ENCODE measurements at regions not wholly inside any gene's neighbourhood (a gene's known extent, or its start where the extent isn't known, plus 50 kb on each side); places are given as distances from the start of the nearest gene placed in this dataset.

GRCh38 chr2:239669899-239670460 is 269.2 kb upstream of the HDAC4 start:
- H3K27ac ChIP-seq, result no peak overlapping the region
- ATAC-seq, result no peak
- no peak for TF ChIP-seq POLR2A (IDR thresholded peaks at IDR 0.05)
- TF ChIP-seq, protein P1, sequence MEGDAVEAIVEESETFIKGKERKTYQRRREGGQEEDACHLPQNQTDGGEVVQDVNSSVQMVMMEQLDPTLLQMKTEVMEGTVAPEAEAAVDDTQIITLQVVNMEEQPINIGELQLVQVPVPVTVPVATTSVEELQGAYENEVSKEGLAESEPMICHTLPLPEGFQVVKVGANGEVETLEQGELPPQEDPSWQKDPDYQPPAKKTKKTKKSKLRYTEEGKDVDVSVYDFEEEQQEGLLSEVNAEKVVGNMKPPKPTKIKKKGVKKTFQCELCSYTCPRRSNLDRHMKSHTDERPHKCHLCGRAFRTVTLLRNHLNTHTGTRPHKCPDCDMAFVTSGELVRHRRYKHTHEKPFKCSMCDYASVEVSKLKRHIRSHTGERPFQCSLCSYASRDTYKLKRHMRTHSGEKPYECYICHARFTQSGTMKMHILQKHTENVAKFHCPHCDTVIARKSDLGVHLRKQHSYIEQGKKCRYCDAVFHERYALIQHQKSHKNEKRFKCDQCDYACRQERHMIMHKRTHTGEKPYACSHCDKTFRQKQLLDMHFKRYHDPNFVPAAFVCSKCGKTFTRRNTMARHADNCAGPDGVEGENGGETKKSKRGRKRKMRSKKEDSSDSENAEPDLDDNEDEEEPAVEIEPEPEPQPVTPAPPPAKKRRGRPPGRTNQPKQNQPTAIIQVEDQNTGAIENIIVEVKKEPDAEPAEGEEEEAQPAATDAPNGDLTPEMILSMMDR (IDR thresholded peaks at IDR 0.05), result no peak
- H3K4me1 ChIP-seq, result no peaks in the 10 kb centered on the region
- WGBS, 4 donors, result 85 to 90% (median 88%) methylated on average over 17 of the region's 17 CpGs
- DNase-seq, result peak in 1 of 5 donors; percentile 3
- intact Hi-C loops (cut with DNase I), result no loop called here
- peaks cover 0 to 6% (median 0%) of the 10 kb centered on the region in 9 donors for H3K27me3 ChIP-seq
- no peaks in the 10 kb centered on the region for H3K9me3 ChIP-seq
- H3K36me3 ChIP-seq, result no peaks in the 10 kb centered on the region
- H3K4me3 ChIP-seq, result no peak overlapping the region

GRCh38 chr2:239669181-239669898 is 268.5 kb upstream of the HDAC4 start:
- Histone ChIP-seq H3K4me1 (no peaks in the 10 kb centered on the region), H3K27ac (no peak overlapping the region), H3K4me3 (no peak overlapping the region), H3K27me3 (peaks cover 0 to 13% (median 0%) of the 10 kb centered on the region in 9 donors), H3K9me3 (no peaks in the 10 kb centered on the region), H3K36me3 (no peaks in the 10 kb centered on the region)
- TF ChIP-seq, protein P1 (IDR thresholded peaks at IDR 0.05), result no peak
- no peak for TF ChIP-seq POLR2A (IDR thresholded peaks at IDR 0.05)
- 73 to 84% (median 80%) methylated on average over 9 of the region's 9 CpGs for WGBS, 4 donors
- ATAC-seq, result no peak
- intact Hi-C loops (cut with DNase I), result no loop called here
- DNase-seq, result peak in 1 of 5 donors; percentile 1

DNA sequence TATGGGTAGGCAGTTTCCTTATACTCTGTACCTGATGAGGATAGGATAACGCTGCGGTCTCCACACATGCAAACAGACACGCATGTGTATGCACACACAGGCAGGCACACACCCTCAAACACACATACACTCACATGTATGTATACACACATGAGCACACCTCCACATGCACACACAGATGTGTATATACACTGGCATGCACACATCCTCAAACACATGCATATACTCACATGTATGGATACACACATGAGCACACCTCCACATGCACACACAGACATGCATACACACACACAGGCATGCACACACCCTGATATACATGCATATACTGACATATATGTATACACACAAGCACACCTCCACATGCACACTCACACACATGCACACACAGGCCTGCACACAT is 267.8 kb upstream of the HDAC4 start:
- WGBS, 4 donors, result 93 to 100% (median 97%) methylated on average over 3 of the region's 3 CpGs
- no peak for TF ChIP-seq POLR2A (IDR thresholded peaks at IDR 0.05)
- TF ChIP-seq, protein P1 (IDR thresholded peaks at IDR 0.05), result no peak
- H3K27ac ChIP-seq, result no peak overlapping the region

DNA sequence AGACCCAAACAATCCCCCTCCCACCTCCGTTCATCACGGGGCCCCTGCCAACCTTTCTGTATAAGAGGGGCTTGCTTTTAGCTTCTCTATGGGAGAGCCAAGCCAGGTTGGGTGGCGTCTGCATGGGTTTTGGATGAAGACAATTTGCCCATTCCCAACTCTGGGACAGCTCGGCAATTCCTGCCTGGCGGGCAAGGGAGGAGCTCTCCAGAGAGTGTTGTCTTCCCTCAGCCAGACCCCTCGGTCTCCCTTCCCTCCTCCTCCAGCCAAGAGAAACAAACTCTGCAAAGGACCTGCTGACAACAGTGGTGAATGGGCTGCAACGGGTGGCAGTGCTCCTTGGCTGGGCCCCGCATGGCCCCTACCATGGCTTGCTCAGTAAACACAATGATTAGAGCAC is 267.2 kb upstream of the HDAC4 start:
- no peak for TF ChIP-seq POLR2A (IDR thresholded peaks at IDR 0.05)
- TF ChIP-seq, protein P1 (IDR thresholded peaks at IDR 0.05), result no peak
- ATAC-seq, result no peak
- WGBS, 4 donors, result 69 to 80% (median 77%) methylated on average over 7 to 8 of the region's 8 CpGs
- no peak overlapping the region for H3K27ac ChIP-seq
- intact Hi-C loops (cut with DNase I), result no loop called here
- no peaks in the 10 kb centered on the region for H3K36me3 ChIP-seq
- no peak overlapping the region for H3K4me3 ChIP-seq
- DNase-seq, result no peak
- H3K4me1 ChIP-seq, result no peaks in the 10 kb centered on the region
- H3K9me3 ChIP-seq, result no peaks in the 10 kb centered on the region
- peaks cover 0 to 25% (median 0%) of the 10 kb centered on the region in 9 donors for H3K27me3 ChIP-seq

More for the DNA sequence above, 267.8 kb upstream of the HDAC4 start:
- H3K4me3 ChIP-seq, result no peak overlapping the region
- peaks cover 0 to 19% (median 0%) of the 10 kb centered on the region in 9 donors for H3K27me3 ChIP-seq
- no peaks in the 10 kb centered on the region for H3K9me3 ChIP-seq
- DNase-seq, result no peak
- H3K36me3 ChIP-seq, result no peaks in the 10 kb centered on the region
- intact Hi-C loops (cut with DNase I), result no loop called here
- no peak for ATAC-seq
- no peaks in the 10 kb centered on the region for H3K4me1 ChIP-seq
